Common myeloid progenitor, CD34-positive (primary cell): ENCODE measurements at regions not wholly inside any gene's neighbourhood (a gene's known extent, or its start where the extent isn't known, plus 50 kb on each side); places are given as distances from the start of the nearest gene placed in this dataset.

ENCODE experiments used
- CTCF ChIA-PET: fragments of 350-600 bp; sonication (Branson Sonifier 250); formaldehyde crosslinking; loops from one replicate; lab custom pipeline; 2021; ENCODE audit warnings: antibody characterized with exemption; lab: Charles Lee
- POLR2A ChIA-PET: fragments of 350-600 bp; sonication (Branson Sonifier 250); formaldehyde crosslinking; loops from one replicate; lab custom pipeline; 2021; ENCODE audit warnings: antibody characterized with exemption; lab: Charles Lee
- DNase-seq, 3 donors: peaks; one replicate each; pipeline versions ENCODE4 v3.0.0 to v3.0.0-alpha.2; 2013
- H3K27ac ChIP-seq, 2 experiments: 1 replicate in 1 of 2; 2 replicates in 1 of 2; pipeline ENCODE4 v1.7.0; 2013; ENCODE audit warnings: inconsistent platforms in 2 of 2, low read length in 2 of 2, mild to moderate bottlenecking in 2 of 2, low read depth in 1 of 2, moderate library complexity in 1 of 2; ENCODE audit not compliant: severe bottlenecking in 2 of 2, insufficient read depth in 1 of 2, poor library complexity in 1 of 2
- H3K27me3 ChIP-seq, 5 experiments: replicated peaks in 2 of 5; 1 replicate in 3 of 5; 2 replicates in 2 of 5; pipeline versions ENCODE4 v1.6.1 to v1.7.0; 2013; ENCODE audit warnings: low read length in 4 of 5, mild to moderate bottlenecking in 2 of 5, moderate library complexity in 2 of 5, inconsistent platforms in 1 of 5; ENCODE audit not compliant: insufficient read depth in 5 of 5, control insufficient read depth in 4 of 5
- H3K36me3 ChIP-seq, 4 experiments: 1 replicate in 2 of 4; 2 replicates in 2 of 4; pipeline versions ENCODE4 v1.6.1 to v1.7.0; 2013; ENCODE audit warnings: low read length in 3 of 4, control low read depth in 1 of 4, mild to moderate bottlenecking in 1 of 4; ENCODE audit not compliant: control insufficient read depth in 4 of 4, insufficient read depth in 4 of 4
- H3K4me1 ChIP-seq, 4 experiments: 1 replicate in 3 of 4; 2 replicates in 1 of 4; pipeline versions ENCODE4 v1.6.1 to v1.7.1; 2013; ENCODE audit warnings: low read length in 3 of 4, mild to moderate bottlenecking in 3 of 4, control low read depth in 1 of 4, inconsistent platforms in 1 of 4, moderate library complexity in 1 of 4; ENCODE audit not compliant: control insufficient read depth in 4 of 4, insufficient read depth in 4 of 4; ENCODE audit errors: control extremely low read depth in 1 of 4
- H3K4me3 ChIP-seq, 7 experiments: 1 replicate in 4 of 7; 2 replicates in 3 of 7; pipeline versions ENCODE4 v1.5.1 to v1.7.0; 2013; ENCODE audit warnings: mild to moderate bottlenecking in 7 of 7, low read length in 6 of 7, moderate library complexity in 6 of 7, inconsistent platforms in 2 of 7, low read depth in 2 of 7, control low read depth in 1 of 7; ENCODE audit not compliant: insufficient read depth in 4 of 7, control insufficient read depth in 1 of 7; ENCODE audit errors: extremely low read depth in 1 of 7
- H3K9me3 ChIP-seq, 5 experiments: 1 replicate in 4 of 5; 2 replicates in 1 of 5; pipeline versions ENCODE4 v1.6.1 to v1.7.1; 2013; ENCODE audit warnings: low read length in 4 of 5, mild to moderate bottlenecking in 2 of 5, inconsistent platforms in 1 of 5, low read depth in 1 of 5, moderate library complexity in 1 of 5; ENCODE audit not compliant: control insufficient read depth in 4 of 5, insufficient read depth in 2 of 5; ENCODE audit errors: control extremely low read depth in 1 of 5
- WGBS: methylation state at CpG from one replicate; pipeline ENCODE4 v1.1.5; 2013; ENCODE audit not compliant: insufficient coverage; 5-methylcytosine and 5-hydroxymethylcytosine counted together

DNA sequence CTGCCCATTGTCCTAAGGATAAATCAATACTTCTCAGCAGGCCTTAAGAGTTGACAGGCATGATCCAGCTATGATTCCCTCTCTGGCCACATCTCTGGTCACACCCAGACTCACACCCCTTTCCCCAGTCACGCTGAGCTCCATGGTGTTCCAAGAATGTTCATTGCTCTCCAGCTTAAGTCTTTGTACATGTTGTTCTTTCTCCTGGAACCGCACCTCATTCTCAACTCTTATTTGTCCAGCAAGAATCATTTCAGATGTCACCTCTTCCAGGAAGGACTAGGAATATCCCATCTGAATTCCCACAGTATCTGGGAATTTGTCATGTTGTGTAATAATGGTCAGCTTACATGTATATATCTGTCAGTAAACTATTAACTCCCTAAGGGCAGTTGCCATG lies 118.3 kb upstream of the GALNT15 start:
- CTCF ChIA-PET: no interaction called here
- no peaks in the 10 kb centered on the region for H3K27me3 ChIP-seq
- no peaks in the 10 kb centered on the region for H3K9me3 ChIP-seq
- POLR2A ChIA-PET: no interaction called here
- H3K4me1 ChIP-seq: peaks cover 0 to 16% (median 2%) of the 10 kb centered on the region in 4 experiments
- 89% methylated on average over 1 of the region's 2 CpGs for WGBS
- DNase-seq: no peak
- H3K36me3 ChIP-seq: no peaks in the 10 kb centered on the region
- H3K4me3 ChIP-seq: peak overlapping the region in 1 of 7 experiments; percentile 54
- H3K27ac ChIP-seq: no peak overlapping the region

DNA sequence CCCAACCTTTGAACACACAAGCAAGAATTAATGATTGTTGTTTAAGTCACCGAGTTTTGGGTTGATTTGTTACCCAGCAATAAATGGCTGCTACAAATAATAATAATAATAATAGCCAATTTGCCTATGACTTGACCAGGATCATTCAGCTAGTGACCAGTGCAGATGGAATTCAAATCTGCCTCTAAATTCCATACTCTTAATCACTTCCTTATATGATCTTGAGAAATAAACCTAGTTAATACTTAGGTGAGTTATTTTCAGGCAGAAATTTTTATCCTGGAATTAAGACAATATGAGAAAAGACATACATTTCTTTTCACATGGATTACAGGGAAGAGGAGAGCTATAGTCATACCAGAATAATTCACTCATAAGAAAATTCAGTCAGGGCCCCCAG lies 116.0 kb upstream of the GALNT15 start:
- no peak overlapping the region for H3K4me3 ChIP-seq
- ChIA-PET CTCF (interaction anchor here (0.9 to 3.1 kb wide), 5 partner anchors 10 to 120 kb away, joined by 3 to 13 read pairs (median 3); partner anchors contain the start of gene GALNT15), POLR2A (no interaction called here)
- no peaks in the 10 kb centered on the region for H3K27me3 ChIP-seq
- no CpG with 5 or more reads among the region's 1 CpG for WGBS
- DNase-seq: no peak
- peaks cover 0 to 12% (median 0%) of the 10 kb centered on the region in 4 experiments for H3K4me1 ChIP-seq
- no peaks in the 10 kb centered on the region for H3K36me3 ChIP-seq
- no peak overlapping the region for H3K27ac ChIP-seq
- no peaks in the 10 kb centered on the region for H3K9me3 ChIP-seq

DNA sequence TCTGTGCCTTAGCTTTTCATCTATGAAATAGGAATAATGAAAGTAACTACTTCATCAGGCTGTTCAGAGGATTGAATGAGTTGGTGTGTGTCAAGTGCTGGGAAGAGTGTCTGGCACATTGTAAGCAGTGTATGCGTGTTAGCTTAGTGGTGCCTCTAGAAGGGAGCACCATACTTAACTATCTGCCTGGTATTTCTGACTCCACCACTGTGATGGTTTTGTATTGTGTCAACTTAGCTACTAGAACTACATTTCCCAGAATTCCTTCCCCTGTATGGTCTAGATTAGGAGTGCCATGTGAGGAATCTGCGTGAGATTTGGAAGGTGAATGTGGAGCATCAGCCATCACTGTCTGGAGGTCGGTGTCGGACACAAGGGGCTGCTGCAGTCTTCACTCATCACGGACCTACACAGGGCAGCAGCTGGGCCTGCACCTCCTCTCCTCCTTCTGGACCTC lies 115.4 kb upstream of the GALNT15 start:
- Histone ChIP-seq H3K9me3 (no peaks in the 10 kb centered on the region), H3K36me3 (no peaks in the 10 kb centered on the region), H3K27ac (no peak overlapping the region), H3K4me1 (peaks cover 0 to 12% (median 0%) of the 10 kb centered on the region in 4 experiments), H3K4me3 (no peak overlapping the region), H3K27me3 (no peaks in the 10 kb centered on the region)
- ChIA-PET CTCF (interaction anchor here (0.9 to 3.1 kb wide), 5 partner anchors 8 to 119 kb away, joined by 3 to 13 read pairs (median 3); partner anchors contain the start of gene GALNT15), POLR2A (no interaction called here)
- no peak for DNase-seq
- WGBS: 100% methylated on average over 4 of the region's 5 CpGs

DNA sequence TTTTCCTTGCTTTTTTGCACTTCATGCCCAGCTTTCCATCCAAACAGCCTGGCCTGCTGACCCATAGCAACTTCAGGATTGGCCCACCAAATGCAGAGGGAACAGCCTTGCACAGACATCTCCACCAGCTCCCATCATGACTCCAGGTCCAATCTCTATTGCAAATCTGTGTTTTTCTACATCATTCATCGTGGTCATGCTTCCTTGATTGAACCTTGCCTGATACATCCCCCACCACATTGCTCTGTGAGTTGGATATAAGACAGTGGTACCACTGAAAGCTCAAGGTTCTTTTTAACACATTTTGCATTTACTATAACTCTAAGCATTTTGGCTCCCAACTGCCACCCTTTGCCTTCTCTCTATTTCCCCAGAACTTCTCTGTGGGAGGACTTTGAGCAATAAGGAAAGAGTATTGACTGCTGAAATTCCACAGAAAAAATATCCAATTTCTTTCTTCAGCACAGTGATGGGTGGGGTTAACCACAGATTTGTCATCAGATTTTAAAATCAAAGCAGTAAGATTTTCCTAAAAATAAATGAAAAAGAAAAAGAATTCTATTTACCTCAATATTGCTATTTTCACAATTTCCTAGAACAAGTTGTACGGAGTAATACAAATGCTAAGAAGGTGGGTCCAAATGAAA lies 114.6 kb upstream of the GALNT15 start:
- Histone ChIP-seq H3K9me3 (no peaks in the 10 kb centered on the region), H3K27ac (no peak overlapping the region), H3K4me3 (no peak overlapping the region), H3K36me3 (no peaks in the 10 kb centered on the region), H3K27me3 (no peaks in the 10 kb centered on the region), H3K4me1 (peaks cover 0 to 17% (median 4%) of the 10 kb centered on the region in 4 experiments)
- WGBS: 100% methylated on average over 2 of the region's 2 CpGs
- no peak for DNase-seq
- ChIA-PET CTCF (interaction anchor here (0.9 to 3.1 kb wide), 3 partner anchors 9 to 22 kb away, joined by 3 to 13 read pairs (median 3); no protein-coding TSS in a partner anchor), POLR2A (no interaction called here)

GRCh38 chr3:16060358-16060852 lies 114.1 kb upstream of the GALNT15 start:
- DNase-seq: no peak
- H3K4me1 ChIP-seq: peaks cover 2 to 19% (median 9%) of the 10 kb centered on the region in 4 experiments
- WGBS: 14% methylated on average over 1 of the region's 4 CpGs
- no peaks in the 10 kb centered on the region for H3K36me3 ChIP-seq
- ChIA-PET CTCF (interaction anchor here (1.3 to 3.1 kb wide), 2 partner anchors 11 kb away, joined by 4 to 13 read pairs; no protein-coding TSS in a partner anchor), POLR2A (no interaction called here)
- H3K27me3 ChIP-seq: no peaks in the 10 kb centered on the region
- no peak overlapping the region for H3K27ac ChIP-seq
- no peaks in the 10 kb centered on the region for H3K9me3 ChIP-seq
- no peak overlapping the region for H3K4me3 ChIP-seq

- no CpG with 5 or more reads among the region's 1 CpG for WGBS
- DNase-seq: no peak
- POLR2A ChIA-PET: no interaction called here
Measured at GRCh38 chr3:16060945-16061344, 113.5 kb upstream of the GALNT15 start.

DNA sequence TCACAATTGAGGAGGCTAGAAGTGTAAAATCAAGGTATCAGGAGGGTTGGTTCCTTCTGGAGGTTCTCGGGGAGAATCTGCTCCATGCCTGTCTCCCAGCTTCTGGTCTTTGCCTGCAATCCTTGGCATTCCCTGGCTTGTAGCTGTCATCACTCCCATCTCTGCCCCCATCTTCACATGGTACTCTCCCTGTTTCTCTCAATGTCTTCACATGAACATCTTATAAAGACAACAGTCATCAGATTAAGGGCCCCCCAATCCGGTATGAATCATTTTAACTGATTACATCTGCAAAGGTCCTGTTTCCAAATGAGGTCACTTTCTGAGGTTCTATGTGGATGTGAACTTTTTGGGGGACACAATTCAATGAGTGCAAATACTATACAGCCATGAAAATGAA lies 113.0 kb upstream of the GALNT15 start:
- POLR2A ChIA-PET: no interaction called here
- H3K4me3 ChIP-seq: no peak overlapping the region
- H3K4me1 ChIP-seq: peaks cover 2 to 14% (median 9%) of the 10 kb centered on the region in 4 experiments
- 100% methylated on average over 1 of the region's 2 CpGs for WGBS
- no peak for DNase-seq
- H3K36me3 ChIP-seq: no peaks in the 10 kb centered on the region
- H3K9me3 ChIP-seq: no peaks in the 10 kb centered on the region
- no peaks in the 10 kb centered on the region for H3K27me3 ChIP-seq
- CTCF ChIA-PET: interaction anchor here (0.9 to 1.3 kb wide), 2 partner anchors 12 to 13 kb away, joined by 3 to 4 read pairs; no protein-coding TSS in a partner anchor
- no peak overlapping the region for H3K27ac ChIP-seq

More at GRCh38 chr3:16060945-16061344, 113.5 kb upstream of the GALNT15 start:
- no peaks in the 10 kb centered on the region for H3K36me3 ChIP-seq
- peaks cover 2 to 14% (median 10%) of the 10 kb centered on the region in 4 experiments for H3K4me1 ChIP-seq
- H3K27me3 ChIP-seq: no peaks in the 10 kb centered on the region
- H3K27ac ChIP-seq: no peak overlapping the region
- H3K9me3 ChIP-seq: no peaks in the 10 kb centered on the region
- no peak overlapping the region for H3K4me3 ChIP-seq
- CTCF ChIA-PET: interaction anchor here (0.9 to 1.3 kb wide), 2 partner anchors 11 to 13 kb away, joined by 3 to 4 read pairs; no protein-coding TSS in a partner anchor
